ENCODE measurements at regions not wholly inside any gene's neighbourhood (a gene's known extent, or its start where the extent isn't known, plus 50 kb on each side); places are given as distances from the start of the nearest gene placed in this dataset.
"Not testable (repeated sequence)": the region's sequence is repeated elsewhere in the genome, so short reads cannot be mapped to it uniquely, and the experiment has no call there.

DNA sequence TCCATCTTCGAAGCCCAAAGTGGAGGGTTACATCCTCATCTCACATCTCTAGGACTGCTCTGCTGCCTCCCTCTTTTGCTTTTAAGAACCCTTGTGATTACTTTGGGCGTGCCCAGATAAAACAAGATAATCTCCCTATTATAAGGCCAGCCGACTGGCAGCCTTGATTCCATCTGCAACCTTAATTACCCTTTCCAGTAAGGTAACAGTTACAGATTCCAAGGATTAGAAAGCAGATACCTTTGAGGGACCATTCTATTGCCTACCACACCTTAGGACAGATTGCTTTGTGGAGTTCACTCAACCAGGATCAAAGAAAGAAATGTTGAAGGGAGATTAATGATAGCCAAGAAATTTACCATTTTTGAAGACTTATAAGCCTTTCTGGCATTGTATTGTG lies 250.8 kb upstream of the ACVR2A start:
- CTCF ChIA-PET = no interaction called here
- no peak overlapping the region for H3K4me3 Mint-ChIP-seq
- WGBS (ENCODE audit: insufficient coverage) = 82% methylated on average over 3 of the region's 3 CpGs

GRCh38 chr2:147592784-147593183 lies 252.0 kb upstream of the ACVR2A start:
- intact Hi-C loops (cut with micrococcal nuclease) = not testable (repeated sequence)

More for the DNA sequence above, 250.8 kb upstream of the ACVR2A start:
- TF ChIP-seq, protein P1, sequence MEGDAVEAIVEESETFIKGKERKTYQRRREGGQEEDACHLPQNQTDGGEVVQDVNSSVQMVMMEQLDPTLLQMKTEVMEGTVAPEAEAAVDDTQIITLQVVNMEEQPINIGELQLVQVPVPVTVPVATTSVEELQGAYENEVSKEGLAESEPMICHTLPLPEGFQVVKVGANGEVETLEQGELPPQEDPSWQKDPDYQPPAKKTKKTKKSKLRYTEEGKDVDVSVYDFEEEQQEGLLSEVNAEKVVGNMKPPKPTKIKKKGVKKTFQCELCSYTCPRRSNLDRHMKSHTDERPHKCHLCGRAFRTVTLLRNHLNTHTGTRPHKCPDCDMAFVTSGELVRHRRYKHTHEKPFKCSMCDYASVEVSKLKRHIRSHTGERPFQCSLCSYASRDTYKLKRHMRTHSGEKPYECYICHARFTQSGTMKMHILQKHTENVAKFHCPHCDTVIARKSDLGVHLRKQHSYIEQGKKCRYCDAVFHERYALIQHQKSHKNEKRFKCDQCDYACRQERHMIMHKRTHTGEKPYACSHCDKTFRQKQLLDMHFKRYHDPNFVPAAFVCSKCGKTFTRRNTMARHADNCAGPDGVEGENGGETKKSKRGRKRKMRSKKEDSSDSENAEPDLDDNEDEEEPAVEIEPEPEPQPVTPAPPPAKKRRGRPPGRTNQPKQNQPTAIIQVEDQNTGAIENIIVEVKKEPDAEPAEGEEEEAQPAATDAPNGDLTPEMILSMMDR (IDR thresholded peaks at IDR 0.05) = no peak
- no peak for TF ChIP-seq EZH2 (IDR thresholded peaks at IDR 0.05; ENCODE audit: borderline replicate concordance, insufficient read depth, low read depth, low read length, poor library complexity, severe bottlenecking)
- intact Hi-C loops (cut with micrococcal nuclease) = no loop called here
- Mint-ChIP-seq H3K4me1 (no peaks in the 10 kb centered on the region), H3K27me3 (no peaks in the 10 kb centered on the region), H3K9me3 (ENCODE audit: insufficient read depth) (peaks cover 6% of the 10 kb centered on the region), H3K27ac (no peak overlapping the region)
- H3K9me3 ChIP-seq (ENCODE audit: control extremely low read depth in 1 of 3, control insufficient read depth in 2 of 3, insufficient read depth in 1 of 3, low read length in 2 of 3) = peaks cover 0 to 5% (median 0%) of the 10 kb centered on the region in 3 donors
- no peaks in the 10 kb centered on the region for H3K4me1 ChIP-seq (ENCODE audit: control insufficient read depth in 2 of 2, insufficient read depth in 2 of 2, low read length in 2 of 2)
- no peak overlapping the region for H3K9ac ChIP-seq (ENCODE audit: low read length)
- no peak for ATAC-seq (ENCODE audit: low read depth)
- H3K36me3 ChIP-seq (replicated peaks in 1 of 2; ENCODE audit: control extremely low read depth in 1 of 2, control insufficient read depth in 1 of 2, extremely low read depth in 1 of 2, insufficient read depth in 2 of 2, low read length in 1 of 2) = no peaks in the 10 kb centered on the region
- no peak overlapping the region for H3K4me3 ChIP-seq (ENCODE audit: control extremely low read depth in 1 of 5, extremely low read depth in 1 of 5, insufficient read depth in 1 of 5, low read depth in 2 of 5, low read length in 4 of 5)
- no peak overlapping the region for H2AFZ ChIP-seq (ENCODE audit: insufficient read depth, low read depth, low read length, poor library complexity, severe bottlenecking)
- no peak overlapping the region for H3K4me2 ChIP-seq (replicated peaks; ENCODE audit: low read depth, low read length, poor library complexity, severe bottlenecking)
- no peak overlapping the region for H3K27ac ChIP-seq (ENCODE audit: low read length in 2 of 2)
- no peaks in the 10 kb centered on the region for H4K20me1 ChIP-seq (ENCODE audit: control insufficient read depth, insufficient read depth, low read length, poor library complexity, severe bottlenecking)
- DNase-seq = no peak
- POLR2A ChIA-PET = no interaction called here
- H3K79me2 ChIP-seq (ENCODE audit: control insufficient read depth, insufficient read depth, low read length) = no peaks in the 10 kb centered on the region
- H3K27me3 ChIP-seq (replicated peaks in 1 of 4; ENCODE audit: control extremely low read depth in 1 of 4, control insufficient read depth in 3 of 4, insufficient read depth in 4 of 4, low read length in 3 of 4) = no peaks in the 10 kb centered on the region

More at GRCh38 chr2:147592784-147593183, 252.0 kb upstream of the ACVR2A start:
- H2AFZ ChIP-seq (ENCODE audit: insufficient read depth, low read depth, low read length, poor library complexity, severe bottlenecking); DNase-seq; H3K4me2 ChIP-seq (replicated peaks; ENCODE audit: low read depth, low read length, poor library complexity, severe bottlenecking); CTCF ChIA-PET; H3K79me2 ChIP-seq (ENCODE audit: control insufficient read depth, insufficient read depth, low read length); H3K9me3 Mint-ChIP-seq (ENCODE audit: insufficient read depth); H3K4me1 ChIP-seq (ENCODE audit: control insufficient read depth in 2 of 2, insufficient read depth in 2 of 2, low read length in 2 of 2); H3K27me3 Mint-ChIP-seq; H3K9ac ChIP-seq (ENCODE audit: low read length); H3K4me3 Mint-ChIP-seq; H3K4me3 ChIP-seq (ENCODE audit: control extremely low read depth in 1 of 5, extremely low read depth in 1 of 5, insufficient read depth in 1 of 5, low read depth in 2 of 5, low read length in 4 of 5); ATAC-seq (ENCODE audit: low read depth); H3K27ac ChIP-seq (ENCODE audit: low read length in 2 of 2); H3K4me1 Mint-ChIP-seq; POLR2A ChIA-PET; H3K36me3 ChIP-seq (replicated peaks in 1 of 2; ENCODE audit: control extremely low read depth in 1 of 2, control insufficient read depth in 1 of 2, extremely low read depth in 1 of 2, insufficient read depth in 2 of 2, low read length in 1 of 2); H4K20me1 ChIP-seq (ENCODE audit: control insufficient read depth, insufficient read depth, low read length, poor library complexity, severe bottlenecking); H3K27ac Mint-ChIP-seq; H3K27me3 ChIP-seq (replicated peaks in 1 of 4; ENCODE audit: control extremely low read depth in 1 of 4, control insufficient read depth in 3 of 4, insufficient read depth in 4 of 4, low read length in 3 of 4); H3K9me3 ChIP-seq (ENCODE audit: control extremely low read depth in 1 of 3, control insufficient read depth in 2 of 3, insufficient read depth in 1 of 3, low read length in 2 of 3): not testable (repeated sequence)
- no CpG with 5 or more reads among the region's 2 CpGs for WGBS (ENCODE audit: insufficient coverage)
